Ishikawa (cell line): ENCODE measurements at regions not wholly inside any gene's neighbourhood (a gene's known extent, or its start where the extent isn't known, plus 50 kb on each side); places are given as distances from the start of the nearest gene placed in this dataset.

Experiments
- CEBPB ChIP-seq: IDR thresholded peaks from 2 replicates; pipeline ENCODE4 v1.6.1; 2012
- CREB1 ChIP-seq: IDR thresholded peaks from 2 replicates; pipeline ENCODE4 v1.6.1; 2012; ENCODE audit warnings: low read depth
- EGR1 ChIP-seq: IDR thresholded peaks from 2 replicates; pipeline ENCODE4 v1.6.1; 2012
- EP300 ChIP-seq: IDR thresholded peaks from 2 replicates; pipeline ENCODE4 v1.6.1; 2012; ENCODE audit warnings: borderline replicate concordance
- FOXM1 ChIP-seq: IDR thresholded peaks from 2 replicates; pipeline ENCODE4 v1.6.1; 2012; ENCODE audit warnings: low read depth, borderline replicate concordance
- MAX ChIP-seq: IDR thresholded peaks from 2 replicates; pipeline ENCODE4 v1.6.1; 2012
- NFIC ChIP-seq: IDR thresholded peaks from 2 replicates; pipeline ENCODE4 v1.6.1; 2012
- RAD21 ChIP-seq: IDR thresholded peaks from 2 replicates; pipeline ENCODE4 v1.6.1; 2012; ENCODE audit warnings: low read depth
- REST ChIP-seq: IDR thresholded peaks from 2 replicates; pipeline ENCODE4 v1.6.1; 2012; ENCODE audit warnings: low read depth, mild to moderate bottlenecking
- TAF1 ChIP-seq: IDR thresholded peaks from 2 replicates; pipeline ENCODE4 v1.6.1; 2012; ENCODE audit warnings: low read depth, mild to moderate bottlenecking
- TCF12 ChIP-seq: IDR thresholded peaks from 2 replicates; pipeline ENCODE4 v1.6.1; 2012; ENCODE audit warnings: low read depth
- TEAD4 ChIP-seq: IDR thresholded peaks from 2 replicates; pipeline ENCODE4 v1.6.1; 2012
- USF1 ChIP-seq: IDR thresholded peaks from 2 replicates; pipeline ENCODE4 v1.6.1; 2012
- YY1 ChIP-seq: IDR thresholded peaks from 2 replicates; pipeline ENCODE4 v1.6.1; 2012; ENCODE audit warnings: low read depth
- ZBTB7A ChIP-seq: IDR thresholded peaks from 2 replicates; pipeline ENCODE4 v1.6.1; 2012; ENCODE audit warnings: low read depth

- TF ChIP-seq USF1 = no peak
- TF ChIP-seq TCF12 = no peak
- TF ChIP-seq RAD21 = no peak
- no peak for TF ChIP-seq EP300
- TF ChIP-seq FOXM1 = no peak
- TF ChIP-seq TAF1 = no peak
- TF ChIP-seq YY1 = no peak
Observed at GRCh38 chr5:13143214-13143613, 801.3 kb downstream of the DNAH5 start.

- TF ChIP-seq YY1 (no peak), ZBTB7A (no peak), TCF12 (no peak), FOXM1 (no peak), RAD21 (no peak), EGR1 (no peak), MAX (no peak), NFIC (no peak), TEAD4 (no peak), EP300 (no peak), TAF1 (no peak), CREB1 (no peak), USF1 (no peak), CEBPB (no peak), REST (no peak)
Observed at GRCh38 chr5:13133951-13134350, 810.5 kb downstream of the DNAH5 start.

GRCh38 chr5:13115476-13115875, 829.0 kb downstream of the DNAH5 start:
- no peak for TF ChIP-seq NFIC
- TF ChIP-seq TCF12 = no peak

- no peak for TF ChIP-seq TAF1
- TF ChIP-seq EGR1 = no peak
- TF ChIP-seq ZBTB7A = no peak
- no peak for TF ChIP-seq REST
- no peak for TF ChIP-seq NFIC
- no peak for TF ChIP-seq FOXM1
- no peak for TF ChIP-seq YY1
- no peak for TF ChIP-seq CREB1
- no peak for TF ChIP-seq USF1
- TF ChIP-seq RAD21 = no peak
- TF ChIP-seq CEBPB = no peak
- TF ChIP-seq EP300 = no peak
- TF ChIP-seq TCF12 = no peak
- TF ChIP-seq MAX = no peak
- no peak for TF ChIP-seq TEAD4
Observed at GRCh38 chr5:13108265-13108664, 836.2 kb downstream of the DNAH5 start.

- TF ChIP-seq RAD21 (no peak), EP300 (no peak), ZBTB7A (no peak), TCF12 (no peak), TAF1 (no peak), REST (no peak), USF1 (no peak), FOXM1 (no peak), CREB1 (no peak), EGR1 (no peak), TEAD4 (no peak), MAX (no peak), NFIC (no peak), CEBPB (no peak), YY1 (no peak)
Observed at GRCh38 chr5:13107537-13107936, 837.0 kb downstream of the DNAH5 start.
